ENCODE measurements at regions not wholly inside any gene's neighbourhood (a gene's known extent, or its start where the extent isn't known, plus 50 kb on each side); places are given as distances from the start of the nearest gene placed in this dataset.
A peak's percentile ranks its signal among the peaks of the same experiment; 100 is the strongest.

DNA sequence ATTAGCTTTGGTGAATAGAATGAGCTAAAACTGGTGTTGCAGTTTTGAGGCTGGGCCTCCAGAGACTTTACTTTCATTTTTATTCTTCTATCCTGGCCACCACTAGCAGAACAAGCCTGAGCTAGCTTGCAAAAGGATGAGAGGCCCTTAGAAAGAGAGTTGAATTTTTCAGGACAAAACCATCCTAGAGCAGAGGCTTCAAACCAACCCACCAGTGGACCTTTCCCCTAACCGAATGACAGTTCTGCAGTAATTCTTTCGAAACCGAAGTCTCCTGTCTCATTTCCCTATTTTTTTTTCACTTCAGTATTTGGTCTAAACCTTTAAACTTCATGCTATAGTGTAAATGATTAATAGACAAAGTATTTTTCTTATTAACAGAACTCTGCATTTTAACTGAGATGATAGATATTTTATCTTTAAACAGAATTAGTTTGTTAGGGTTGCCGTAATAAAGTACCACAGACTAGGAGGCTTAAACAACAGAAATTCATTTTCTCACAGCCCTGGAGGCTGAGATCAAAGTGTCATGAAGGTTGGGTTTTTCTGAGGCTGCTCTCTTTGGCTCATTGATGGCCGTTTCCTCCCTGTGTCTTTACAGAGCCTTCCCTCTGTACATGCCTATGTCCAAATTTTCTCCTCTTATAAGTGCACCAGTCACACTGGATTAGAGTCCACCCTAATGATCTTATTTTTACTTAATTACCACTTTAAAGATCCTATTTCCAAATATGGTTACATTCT is 80.6 kb upstream of the PAK5 start:
- DNase-seq = no peak

- DNase-seq = no peak
Measured at GRCh38 chr20:9918348-9918747, 79.5 kb upstream of the PAK5 start.

- DNase-seq = no peak
Measured at GRCh38 chr20:9916761-9917160, 77.9 kb upstream of the PAK5 start.

- DNase-seq = peak; percentile 31
Measured at GRCh38 chr20:9912858-9913434, 74.1 kb upstream of the PAK5 start.

- DNase-seq = no peak
Measured at GRCh38 chr20:9912290-9912689, 73.4 kb upstream of the PAK5 start.

GRCh38 chr20:9911519-9911918 is 72.6 kb upstream of the PAK5 start:
- DNase-seq = no peak

GRCh38 chr20:9909167-9909566 is 70.3 kb upstream of the PAK5 start:
- no peak for DNase-seq

- DNase-seq = no peak
Measured at GRCh38 chr20:9903048-9903655, 64.3 kb upstream of the PAK5 start.

GRCh38 chr20:9889270-9889981 is 50.5 kb upstream of the PAK5 start:
- no peak for DNase-seq
